MM.1S (cell line): ENCODE measurements at regions not wholly inside any gene's neighbourhood (a gene's known extent, or its start where the extent isn't known, plus 50 kb on each side); places are given as distances from the start of the nearest gene placed in this dataset.

Source experiments
- EZH2 ChIP-seq: fragments of 300-600 bp; sonication (generic); optimal IDR thresholded peaks from 2 replicates; pipeline ENCODE3; 2017; ENCODE audit warnings: low read depth, mild to moderate bottlenecking, antibody characterized with exemption, low read length, mixed read lengths
- TF ChIP-seq, protein P1 (sequence below): fragments of 300-600 bp; sonication (generic); IDR thresholded peaks from 2 replicates; pipeline ENCODE4 v1.5.1; 2016; ENCODE audit warnings: antibody characterized with exemption, low read length, mixed read lengths

DNA sequence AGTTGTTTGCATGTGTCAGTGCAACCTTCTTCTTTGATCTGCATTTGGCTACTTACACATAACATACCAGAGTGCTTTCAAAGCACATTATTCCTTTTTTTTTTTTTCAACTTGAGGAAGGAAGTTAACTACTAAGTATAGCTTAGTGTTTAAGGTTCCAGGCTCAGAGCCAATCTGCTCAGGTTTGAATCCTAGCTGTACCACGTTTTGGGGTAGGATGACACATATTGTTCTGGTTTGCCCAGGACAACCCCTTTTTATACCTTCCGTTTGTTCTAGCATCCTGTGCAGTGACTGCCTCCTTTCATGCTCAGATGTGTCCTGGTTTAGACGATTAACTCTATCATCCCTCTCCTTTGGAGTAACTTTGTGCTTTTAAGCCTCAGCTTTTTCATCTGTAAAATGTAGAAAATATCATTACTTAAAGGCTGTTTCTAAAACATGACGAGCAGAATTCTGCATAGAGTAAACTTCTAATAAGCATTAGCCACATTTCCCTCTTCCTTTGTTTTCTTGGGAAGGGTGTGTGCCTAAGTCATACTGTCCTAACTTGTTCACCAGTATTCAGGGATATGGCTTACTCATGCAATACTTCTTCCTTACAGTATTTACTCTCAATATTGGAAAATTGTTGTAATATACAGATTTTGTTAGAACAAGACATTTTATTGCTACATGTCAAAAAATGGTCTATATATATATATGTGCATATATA lies 281.3 kb downstream of the C4orf33 start:
- TF ChIP-seq, protein P1, sequence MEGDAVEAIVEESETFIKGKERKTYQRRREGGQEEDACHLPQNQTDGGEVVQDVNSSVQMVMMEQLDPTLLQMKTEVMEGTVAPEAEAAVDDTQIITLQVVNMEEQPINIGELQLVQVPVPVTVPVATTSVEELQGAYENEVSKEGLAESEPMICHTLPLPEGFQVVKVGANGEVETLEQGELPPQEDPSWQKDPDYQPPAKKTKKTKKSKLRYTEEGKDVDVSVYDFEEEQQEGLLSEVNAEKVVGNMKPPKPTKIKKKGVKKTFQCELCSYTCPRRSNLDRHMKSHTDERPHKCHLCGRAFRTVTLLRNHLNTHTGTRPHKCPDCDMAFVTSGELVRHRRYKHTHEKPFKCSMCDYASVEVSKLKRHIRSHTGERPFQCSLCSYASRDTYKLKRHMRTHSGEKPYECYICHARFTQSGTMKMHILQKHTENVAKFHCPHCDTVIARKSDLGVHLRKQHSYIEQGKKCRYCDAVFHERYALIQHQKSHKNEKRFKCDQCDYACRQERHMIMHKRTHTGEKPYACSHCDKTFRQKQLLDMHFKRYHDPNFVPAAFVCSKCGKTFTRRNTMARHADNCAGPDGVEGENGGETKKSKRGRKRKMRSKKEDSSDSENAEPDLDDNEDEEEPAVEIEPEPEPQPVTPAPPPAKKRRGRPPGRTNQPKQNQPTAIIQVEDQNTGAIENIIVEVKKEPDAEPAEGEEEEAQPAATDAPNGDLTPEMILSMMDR, result no peak
- no peak for TF ChIP-seq EZH2
